ENCODE measurements at regions not wholly inside any gene's neighbourhood (a gene's known extent, or its start where the extent isn't known, plus 50 kb on each side); places are given as distances from the start of the nearest gene placed in this dataset.

DNA sequence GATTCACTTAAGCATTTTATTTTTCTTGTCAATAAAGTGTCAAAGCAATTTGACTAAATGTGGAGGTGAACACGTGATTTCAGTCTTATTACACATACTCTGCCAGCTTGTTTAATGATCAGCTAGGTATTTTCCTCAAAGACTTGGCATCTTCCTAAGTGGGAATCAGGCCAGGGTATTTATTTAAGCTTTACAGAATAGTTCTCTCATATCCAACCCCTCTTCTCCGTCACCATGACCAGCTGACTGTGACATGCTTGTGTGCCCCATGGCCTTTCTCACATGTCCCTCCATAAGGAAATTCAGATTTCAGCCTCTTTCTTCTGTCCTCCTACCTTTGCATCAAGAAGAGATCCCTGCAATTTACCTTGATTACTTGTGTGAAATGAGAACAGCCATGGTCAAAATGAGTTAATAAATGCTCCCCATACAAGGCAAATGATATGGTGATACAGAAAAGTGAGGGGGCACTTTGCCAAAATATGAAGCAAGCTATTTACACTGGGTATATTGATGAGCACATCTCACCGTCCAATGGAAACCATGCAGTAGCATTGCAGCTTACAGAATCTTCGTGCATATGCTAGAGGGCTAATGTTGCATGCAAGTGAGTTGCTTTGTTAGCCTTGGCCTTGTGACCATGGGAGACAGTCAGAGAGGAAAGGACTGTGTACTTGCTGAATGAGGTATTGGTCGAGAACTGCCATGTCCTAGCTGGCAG, 202.2 kb downstream of the RNF152 start:
- Histone ChIP-seq H3K4me3 (no peak overlapping the region), H3K79me2 (ENCODE audit: control insufficient read depth, insufficient read depth, low read length) (no peaks in the 10 kb centered on the region), H3K27me3 (replicated peaks in 1 of 2; ENCODE audit: control insufficient read depth in 2 of 2, insufficient read depth in 2 of 2, low read length in 1 of 2) (no peaks in the 10 kb centered on the region), H3K36me3 (ENCODE audit: control insufficient read depth in 2 of 2, insufficient read depth in 2 of 2, low read length in 1 of 2) (no peaks in the 10 kb centered on the region), H2AFZ (ENCODE audit: control insufficient read depth, low read depth, low read length) (no peak overlapping the region), H4K20me1 (ENCODE audit: control insufficient read depth, insufficient read depth) (no peaks in the 10 kb centered on the region), H3K4me1 (ENCODE audit: control insufficient read depth, insufficient read depth, low read length) (no peaks in the 10 kb centered on the region), H3K4me2 (ENCODE audit: control insufficient read depth, insufficient read depth) (no peak overlapping the region), H3K9me3 (replicated peaks; ENCODE audit: control insufficient read depth, insufficient read depth, low read length) (no peaks in the 10 kb centered on the region), H3K9ac (ENCODE audit: control insufficient read depth, insufficient read depth, low read length) (no peak overlapping the region), H3K27ac (ENCODE audit: control insufficient read depth, insufficient read depth) (no peak overlapping the region)
- in situ Hi-C loops (cut with MboI) (no loop called here), intact Hi-C loops (cut with micrococcal nuclease; ENCODE audit: unreplicated experiment) (no loop called here)
- DNase-seq (ENCODE audit: low read depth, low spot score) (no peak), FAIRE-seq (no peak), ATAC-seq (no peak)
- TF ChIP-seq RUNX3 (IDR thresholded peaks at IDR 0.05; ENCODE audit: low read length), result no peak
- no peak for TF ChIP-seq RB1 (IDR thresholded peaks at IDR 0.05; ENCODE audit: borderline replicate concordance)
- TF ChIP-seq PAX8 (IDR thresholded peaks at IDR 0.05), result no peak
- SMC1A ChIA-PET (ENCODE audit: uncharacterized antibody, unreplicated experiment), result interaction anchor here (0.6 to 1.3 kb wide), 3 partner anchors 14 to 1887 kb away, joined by 3 read pairs; no protein-coding TSS in a partner anchor
- WGBS (ENCODE audit: insufficient coverage, insufficient replicate concordance, low lambda C conversion rate, missing lambda C conversion rate), result 20% methylated on average over 5 of the region's 5 CpGs
- CTCF ChIA-PET, result interaction anchor here (1.2 kb wide), 1 partner anchor 19 kb away, joined by 3 read pairs; no protein-coding TSS in a partner anchor
- BruUV-seq (replicated peaks), result no TSS peak
- RAD21 ChIA-PET (ENCODE audit: unreplicated experiment), result no interaction called here
- POLR2A ChIA-PET, result no interaction called here

DNA sequence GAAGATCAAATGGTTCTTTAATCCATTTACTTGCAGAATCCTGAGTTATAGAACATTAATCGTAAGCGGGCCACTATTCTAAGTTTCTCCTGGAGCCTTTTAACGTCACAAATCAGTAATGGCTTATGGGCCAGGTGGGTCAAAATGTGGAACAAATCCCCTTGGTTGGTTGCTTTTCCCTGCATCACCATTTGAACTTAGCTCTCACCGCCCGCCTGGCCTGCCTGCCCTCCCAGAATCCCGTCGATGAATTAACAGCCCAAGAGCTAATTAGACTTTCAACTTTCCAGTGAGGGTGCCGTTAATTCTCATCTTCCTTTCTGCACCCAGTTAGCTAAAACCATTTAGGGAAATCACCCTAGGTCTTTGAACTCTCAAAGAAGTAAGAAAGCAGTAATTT, 205.5 kb downstream of the RNF152 start:
- Histone ChIP-seq H3K4me2 (ENCODE audit: control insufficient read depth, insufficient read depth) (no peak overlapping the region), H4K20me1 (ENCODE audit: control insufficient read depth, insufficient read depth) (no peaks in the 10 kb centered on the region), H2AFZ (ENCODE audit: control insufficient read depth, low read depth, low read length) (no peak overlapping the region), H3K9ac (ENCODE audit: control insufficient read depth, insufficient read depth, low read length) (no peak overlapping the region), H3K4me3 (no peak overlapping the region), H3K27ac (ENCODE audit: control insufficient read depth, insufficient read depth) (no peak overlapping the region), H3K36me3 (ENCODE audit: control insufficient read depth in 2 of 2, insufficient read depth in 2 of 2, low read length in 1 of 2) (no peaks in the 10 kb centered on the region), H3K79me2 (ENCODE audit: control insufficient read depth, insufficient read depth, low read length) (no peaks in the 10 kb centered on the region), H3K9me3 (replicated peaks; ENCODE audit: control insufficient read depth, insufficient read depth, low read length) (no peaks in the 10 kb centered on the region), H3K4me1 (ENCODE audit: control insufficient read depth, insufficient read depth, low read length) (no peaks in the 10 kb centered on the region), H3K27me3 (replicated peaks in 1 of 2; ENCODE audit: control insufficient read depth in 2 of 2, insufficient read depth in 2 of 2, low read length in 1 of 2) (no peaks in the 10 kb centered on the region)
- FAIRE-seq (no peak), ATAC-seq (no peak), DNase-seq (ENCODE audit: low read depth, low spot score) (no peak)
- BruUV-seq (replicated peaks), result no TSS peak
- WGBS (ENCODE audit: insufficient coverage, insufficient replicate concordance, low lambda C conversion rate, missing lambda C conversion rate), result 52% methylated on average over 8 of the region's 8 CpGs
- intact Hi-C loops (cut with micrococcal nuclease; ENCODE audit: unreplicated experiment) (no loop called here), in situ Hi-C loops (cut with MboI) (no loop called here)
- RAD21 ChIA-PET (ENCODE audit: unreplicated experiment), result no interaction called here
- POLR2A ChIA-PET, result no interaction called here
- SMC1A ChIA-PET (ENCODE audit: uncharacterized antibody, unreplicated experiment), result no interaction called here
- CTCF ChIA-PET, result no interaction called here
- TF ChIP-seq EED (IDR thresholded peaks at IDR 0.05; ENCODE audit: low read depth) (no peak), HDGF (IDR thresholded peaks at IDR 0.05) (no peak), EZH2 (IDR thresholded peaks at IDR 0.05; ENCODE audit: borderline replicate concordance, control insufficient read depth, low read depth, low read length) (no peak), NFYA (IDR thresholded peaks at IDR 0.05; ENCODE audit: borderline replicate concordance, low read depth, low read length) (no peak), POLR2AphosphoS5 (IDR thresholded peaks at IDR 0.05; ENCODE audit: low read length) (no peak), ETV6 (conservative IDR thresholded peaks at IDR 0.05 in 1 of 2, IDR thresholded peaks at IDR 0.05 in 1 of 2; ENCODE audit: borderline replicate concordance in 1 of 2, low read depth in 1 of 2) (no peak), TAF1 (IDR thresholded peaks at IDR 0.05; ENCODE audit: borderline replicate concordance, low read depth, low read length) (no peak), SUZ12 (IDR thresholded peaks at IDR 0.05; ENCODE audit: unreplicated experiment) (no peak)
- TF ChIP-seq, protein P1, sequence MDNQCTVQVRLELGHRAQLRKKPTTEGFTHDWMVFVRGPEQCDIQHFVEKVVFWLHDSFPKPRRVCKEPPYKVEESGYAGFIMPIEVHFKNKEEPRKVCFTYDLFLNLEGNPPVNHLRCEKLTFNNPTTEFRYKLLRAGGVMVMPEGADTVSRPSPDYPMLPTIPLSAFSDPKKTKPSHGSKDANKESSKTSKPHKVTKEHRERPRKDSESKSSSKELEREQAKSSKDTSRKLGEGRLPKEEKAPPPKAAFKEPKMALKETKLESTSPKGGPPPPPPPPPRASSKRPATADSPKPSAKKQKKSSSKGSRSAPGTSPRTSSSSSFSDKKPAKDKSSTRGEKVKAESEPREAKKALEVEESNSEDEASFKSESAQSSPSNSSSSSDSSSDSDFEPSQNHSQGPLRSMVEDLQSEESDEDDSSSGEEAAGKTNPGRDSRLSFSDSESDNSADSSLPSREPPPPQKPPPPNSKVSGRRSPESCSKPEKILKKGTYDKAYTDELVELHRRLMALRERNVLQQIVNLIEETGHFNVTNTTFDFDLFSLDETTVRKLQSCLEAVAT (IDR thresholded peaks at IDR 0.05), result no peak
- TF ChIP-seq, protein P2, sequence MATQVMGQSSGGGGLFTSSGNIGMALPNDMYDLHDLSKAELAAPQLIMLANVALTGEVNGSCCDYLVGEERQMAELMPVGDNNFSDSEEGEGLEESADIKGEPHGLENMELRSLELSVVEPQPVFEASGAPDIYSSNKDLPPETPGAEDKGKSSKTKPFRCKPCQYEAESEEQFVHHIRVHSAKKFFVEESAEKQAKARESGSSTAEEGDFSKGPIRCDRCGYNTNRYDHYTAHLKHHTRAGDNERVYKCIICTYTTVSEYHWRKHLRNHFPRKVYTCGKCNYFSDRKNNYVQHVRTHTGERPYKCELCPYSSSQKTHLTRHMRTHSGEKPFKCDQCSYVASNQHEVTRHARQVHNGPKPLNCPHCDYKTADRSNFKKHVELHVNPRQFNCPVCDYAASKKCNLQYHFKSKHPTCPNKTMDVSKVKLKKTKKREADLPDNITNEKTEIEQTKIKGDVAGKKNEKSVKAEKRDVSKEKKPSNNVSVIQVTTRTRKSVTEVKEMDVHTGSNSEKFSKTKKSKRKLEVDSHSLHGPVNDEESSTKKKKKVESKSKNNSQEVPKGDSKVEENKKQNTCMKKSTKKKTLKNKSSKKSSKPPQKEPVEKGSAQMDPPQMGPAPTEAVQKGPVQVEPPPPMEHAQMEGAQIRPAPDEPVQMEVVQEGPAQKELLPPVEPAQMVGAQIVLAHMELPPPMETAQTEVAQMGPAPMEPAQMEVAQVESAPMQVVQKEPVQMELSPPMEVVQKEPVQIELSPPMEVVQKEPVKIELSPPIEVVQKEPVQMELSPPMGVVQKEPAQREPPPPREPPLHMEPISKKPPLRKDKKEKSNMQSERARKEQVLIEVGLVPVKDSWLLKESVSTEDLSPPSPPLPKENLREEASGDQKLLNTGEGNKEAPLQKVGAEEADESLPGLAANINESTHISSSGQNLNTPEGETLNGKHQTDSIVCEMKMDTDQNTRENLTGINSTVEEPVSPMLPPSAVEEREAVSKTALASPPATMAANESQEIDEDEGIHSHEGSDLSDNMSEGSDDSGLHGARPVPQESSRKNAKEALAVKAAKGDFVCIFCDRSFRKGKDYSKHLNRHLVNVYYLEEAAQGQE (IDR thresholded peaks at IDR 0.05; ENCODE audit: low read depth, low read length), result no peak
